Muscle layer of duodenum (tissue), 2 donors: ENCODE measurements at regions not wholly inside any gene's neighbourhood (a gene's known extent, or its start where the extent isn't known, plus 50 kb on each side); places are given as distances from the start of the nearest gene placed in this dataset.

Source experiments
- H3K27ac ChIP-seq: one replicate; pipeline ENCODE4 v1.7.0; 2013; ENCODE audit warnings: mild to moderate bottlenecking, low read length
- H3K27me3 ChIP-seq: one replicate; pipeline ENCODE4 v1.7.0; 2013; ENCODE audit warnings: low read depth, mild to moderate bottlenecking, control low read depth, low read length
- H3K36me3 ChIP-seq, 2 donors: one replicate each; pipeline ENCODE4 v1.7.0; 2013; ENCODE audit warnings: low read length in 2 of 2, control low read depth in 1 of 2, mild to moderate bottlenecking in 1 of 2; ENCODE audit not compliant: insufficient read depth in 2 of 2, control insufficient read depth in 1 of 2
- H3K4me1 ChIP-seq, 2 donors: one replicate each; pipeline ENCODE4 v1.7.0; 2013; ENCODE audit warnings: low read length in 2 of 2, mild to moderate bottlenecking in 2 of 2, control low read depth in 1 of 2, moderate library complexity in 1 of 2; ENCODE audit not compliant: insufficient read depth in 2 of 2, control insufficient read depth in 1 of 2
- H3K4me3 ChIP-seq, 2 donors: one replicate each; pipeline ENCODE4 v1.7.0; 2013; ENCODE audit warnings: low read length in 2 of 2, low read depth in 1 of 2, mild to moderate bottlenecking in 1 of 2
- H3K9me3 ChIP-seq, 2 donors: one replicate each; pipeline ENCODE4 v1.7.0; 2013; ENCODE audit warnings: low read length in 2 of 2, control low read depth in 1 of 2, mild to moderate bottlenecking in 1 of 2; ENCODE audit not compliant: control insufficient read depth in 1 of 2
- donor health status: healthy.

GRCh38 chr11:90764691-90765090 is 541.8 kb upstream of the CHORDC1 start:
- Histone ChIP-seq H3K4me1 (no peaks in the 10 kb centered on the region), H3K36me3 (no peaks in the 10 kb centered on the region), H3K27ac (no peak overlapping the region), H3K27me3 (no peaks in the 10 kb centered on the region), H3K9me3 (no peaks in the 10 kb centered on the region), H3K4me3 (no peak overlapping the region)

GRCh38 chr11:90757849-90758494 is 535.1 kb upstream of the CHORDC1 start:
- Histone ChIP-seq H3K4me3 (no peak overlapping the region), H3K4me1 (no peaks in the 10 kb centered on the region), H3K27ac (no peak overlapping the region), H3K36me3 (no peaks in the 10 kb centered on the region), H3K27me3 (no peaks in the 10 kb centered on the region), H3K9me3 (no peaks in the 10 kb centered on the region)

GRCh38 chr11:90756617-90757016 is 533.8 kb upstream of the CHORDC1 start:
- H3K9me3 ChIP-seq = no peaks in the 10 kb centered on the region
- no peaks in the 10 kb centered on the region for H3K36me3 ChIP-seq
- H3K27me3 ChIP-seq = no peaks in the 10 kb centered on the region

GRCh38 chr11:90753546-90753945 is 530.7 kb upstream of the CHORDC1 start:
- Histone ChIP-seq H3K4me3 (no peak overlapping the region), H3K36me3 (no peaks in the 10 kb centered on the region), H3K4me1 (no peaks in the 10 kb centered on the region), H3K27me3 (no peaks in the 10 kb centered on the region), H3K27ac (no peak overlapping the region), H3K9me3 (no peaks in the 10 kb centered on the region)

More at GRCh38 chr11:90756617-90757016, 533.8 kb upstream of the CHORDC1 start:
- Histone ChIP-seq H3K27ac (no peak overlapping the region), H3K4me3 (no peak overlapping the region), H3K4me1 (no peaks in the 10 kb centered on the region)

GRCh38 chr11:90747057-90747456 is 524.2 kb upstream of the CHORDC1 start:
- Histone ChIP-seq H3K4me1 (no peaks in the 10 kb centered on the region), H3K36me3 (no peaks in the 10 kb centered on the region), H3K9me3 (peaks cover 0 to 5% of the 10 kb centered on the region in 2 donors), H3K27me3 (no peaks in the 10 kb centered on the region), H3K4me3 (no peak overlapping the region), H3K27ac (no peak overlapping the region)

- H3K9me3 ChIP-seq = peaks cover 0 to 5% of the 10 kb centered on the region in 2 donors
- H3K36me3 ChIP-seq = no peaks in the 10 kb centered on the region
- H3K4me3 ChIP-seq = no peak overlapping the region
- no peaks in the 10 kb centered on the region for H3K4me1 ChIP-seq
- no peak overlapping the region for H3K27ac ChIP-seq
- no peaks in the 10 kb centered on the region for H3K27me3 ChIP-seq
These were observed 521.3 kb upstream of the CHORDC1 start for GRCh38 chr11:90744169-90744568.

GRCh38 chr11:90738799-90739198 is 516.0 kb upstream of the CHORDC1 start:
- Histone ChIP-seq H3K36me3 (no peaks in the 10 kb centered on the region), H3K27me3 (no peaks in the 10 kb centered on the region), H3K27ac (no peak overlapping the region), H3K4me3 (no peak overlapping the region), H3K9me3 (no peaks in the 10 kb centered on the region), H3K4me1 (no peaks in the 10 kb centered on the region)

- Histone ChIP-seq H3K4me1 (no peaks in the 10 kb centered on the region), H3K36me3 (no peaks in the 10 kb centered on the region), H3K27ac (no peak overlapping the region), H3K9me3 (no peaks in the 10 kb centered on the region), H3K4me3 (no peak overlapping the region), H3K27me3 (no peaks in the 10 kb centered on the region)
These were observed 514.7 kb upstream of the CHORDC1 start for GRCh38 chr11:90737444-90738050.

GRCh38 chr11:90732486-90732885 is 509.6 kb upstream of the CHORDC1 start:
- no peaks in the 10 kb centered on the region for H3K4me1 ChIP-seq
- H3K9me3 ChIP-seq = peaks cover 0 to 13% of the 10 kb centered on the region in 2 donors
- no peak overlapping the region for H3K4me3 ChIP-seq
- no peaks in the 10 kb centered on the region for H3K36me3 ChIP-seq
- H3K27me3 ChIP-seq = no peaks in the 10 kb centered on the region
- H3K27ac ChIP-seq = no peak overlapping the region

GRCh38 chr11:90723475-90723874 is 500.6 kb upstream of the CHORDC1 start:
- Histone ChIP-seq H3K4me3 (no peak overlapping the region), H3K36me3 (no peaks in the 10 kb centered on the region), H3K27me3 (no peaks in the 10 kb centered on the region), H3K9me3 (no peaks in the 10 kb centered on the region), H3K27ac (no peak overlapping the region), H3K4me1 (no peaks in the 10 kb centered on the region)

- no peaks in the 10 kb centered on the region for H3K9me3 ChIP-seq
- no peak overlapping the region for H3K4me3 ChIP-seq
- H3K27me3 ChIP-seq = no peaks in the 10 kb centered on the region
- H3K27ac ChIP-seq = no peak overlapping the region
- H3K36me3 ChIP-seq = no peaks in the 10 kb centered on the region
- H3K4me1 ChIP-seq = no peaks in the 10 kb centered on the region
These were observed 499.8 kb upstream of the CHORDC1 start for GRCh38 chr11:90722552-90723190.
